ENCODE measurements at regions not wholly inside any gene's neighbourhood (a gene's known extent, or its start where the extent isn't known, plus 50 kb on each side); places are given as distances from the start of the nearest gene placed in this dataset.

DNA sequence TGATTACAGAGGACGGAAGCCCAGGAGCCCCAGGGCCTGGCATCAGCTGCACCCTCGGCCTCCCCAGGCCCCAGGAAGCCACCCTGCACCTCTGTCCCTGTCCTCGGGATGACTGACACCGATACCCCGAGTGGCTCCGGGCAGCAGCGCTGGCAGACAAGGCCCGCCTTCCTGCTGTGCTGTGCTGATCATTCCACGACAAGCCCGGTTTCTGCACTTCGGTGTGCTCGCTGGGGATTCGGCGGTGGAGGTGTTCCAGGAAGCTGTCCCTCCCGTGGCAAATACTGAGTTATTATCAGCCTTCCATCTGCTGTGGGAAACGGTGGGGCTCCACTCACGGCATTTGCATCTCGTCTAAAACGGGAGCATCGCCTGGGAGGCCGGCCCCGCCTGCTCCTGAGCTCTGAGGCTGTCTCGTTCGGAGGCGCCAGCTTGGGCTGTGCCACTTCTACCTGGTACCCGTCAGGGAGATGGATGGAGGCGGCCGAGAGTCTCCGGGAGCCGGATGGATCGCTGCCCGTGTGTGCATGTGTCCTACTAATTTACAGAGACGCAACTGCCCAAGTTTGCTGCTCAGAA lies 506.1 kb downstream of the BRD1 start:
- H3K4me1 ChIP-seq (ENCODE audit: insufficient read depth, low read length), result no peaks in the 10 kb centered on the region
- peaks cover 7 to 25% of the 10 kb centered on the region in 2 experiments; a peak in 3 of 5 replicates for H3K27me3 ChIP-seq (ENCODE audit: control insufficient read depth in 1 of 2, insufficient read depth in 2 of 2, low read length in 2 of 2)
- H2AFZ ChIP-seq (ENCODE audit: low read length), result no peak overlapping the region
- ChIA-PET CTCF (ENCODE audit: low intra/inter-chr PET ratio, low total read pairs) (no interaction called here), POLR2A (no interaction called here)
- DNase-seq (ENCODE audit: low spot score) (no peak), FAIRE-seq (no peak), ATAC-seq (no peak)
- H3K9ac ChIP-seq (ENCODE audit: insufficient read depth, low read depth, low read length), result no peak overlapping the region
- H3K9me3 ChIP-seq (ENCODE audit: low read length), result peaks cover under 1% of the 10 kb centered on the region; the same call in 1 of the 2 replicates
- no peaks in the 10 kb centered on the region for H3K79me2 ChIP-seq (ENCODE audit: insufficient read depth, low read length)
- no peak overlapping the region for H3K27ac ChIP-seq (ENCODE audit: extremely low read length, insufficient read depth, low read length)
- in situ Hi-C loops (cut with HindIII; ENCODE audit: extremely low pct_ligation_motif_present, low pct_unique_long_range_greater_than_20kb) (loop anchor here (25.0 kb wide), 1 partner anchor 759 kb away; no protein-coding TSS in a partner anchor), intact Hi-C loops (cut with micrococcal nuclease; ENCODE audit: unreplicated experiment) (no loop called here)
- BruUV-seq (replicated peaks), result no TSS peak
- no peak overlapping the region for H3K4me3 ChIP-seq (replicated peaks in 1 of 3; ENCODE audit: insufficient read depth in 1 of 3, low read depth in 2 of 3, low read length in 3 of 3)
- WGBS (ENCODE audit: low lambda C conversion rate), result 36% methylated on average over 7 of the region's 33 CpGs
- H3K36me3 ChIP-seq (replicated peaks in 1 of 2; ENCODE audit: control insufficient read depth in 1 of 2, insufficient read depth in 2 of 2, low read length in 2 of 2), result no peaks in the 10 kb centered on the region
- H4K20me1 ChIP-seq (ENCODE audit: insufficient read depth, low read length), result no peaks in the 10 kb centered on the region
- H3K4me2 ChIP-seq (ENCODE audit: low read depth, low read length), result no peak overlapping the region
- TF ChIP-seq ZBTB40 (IDR thresholded peaks at IDR 0.05) (no peak), ZBTB40 (CRISPR knock-in tag; IDR thresholded peaks at IDR 0.05) (no peak), BHLHE40 (IDR thresholded peaks at IDR 0.05; ENCODE audit: low read length) (no peak), CENPT (CRISPR knock-in tag; IDR thresholded peaks at IDR 0.05; ENCODE audit: low read depth) (no peak), GLMP (CRISPR knock-in tag; IDR thresholded peaks at IDR 0.05; ENCODE audit: borderline replicate concordance) (no peak)
- TF ChIP-seq, protein P1, sequence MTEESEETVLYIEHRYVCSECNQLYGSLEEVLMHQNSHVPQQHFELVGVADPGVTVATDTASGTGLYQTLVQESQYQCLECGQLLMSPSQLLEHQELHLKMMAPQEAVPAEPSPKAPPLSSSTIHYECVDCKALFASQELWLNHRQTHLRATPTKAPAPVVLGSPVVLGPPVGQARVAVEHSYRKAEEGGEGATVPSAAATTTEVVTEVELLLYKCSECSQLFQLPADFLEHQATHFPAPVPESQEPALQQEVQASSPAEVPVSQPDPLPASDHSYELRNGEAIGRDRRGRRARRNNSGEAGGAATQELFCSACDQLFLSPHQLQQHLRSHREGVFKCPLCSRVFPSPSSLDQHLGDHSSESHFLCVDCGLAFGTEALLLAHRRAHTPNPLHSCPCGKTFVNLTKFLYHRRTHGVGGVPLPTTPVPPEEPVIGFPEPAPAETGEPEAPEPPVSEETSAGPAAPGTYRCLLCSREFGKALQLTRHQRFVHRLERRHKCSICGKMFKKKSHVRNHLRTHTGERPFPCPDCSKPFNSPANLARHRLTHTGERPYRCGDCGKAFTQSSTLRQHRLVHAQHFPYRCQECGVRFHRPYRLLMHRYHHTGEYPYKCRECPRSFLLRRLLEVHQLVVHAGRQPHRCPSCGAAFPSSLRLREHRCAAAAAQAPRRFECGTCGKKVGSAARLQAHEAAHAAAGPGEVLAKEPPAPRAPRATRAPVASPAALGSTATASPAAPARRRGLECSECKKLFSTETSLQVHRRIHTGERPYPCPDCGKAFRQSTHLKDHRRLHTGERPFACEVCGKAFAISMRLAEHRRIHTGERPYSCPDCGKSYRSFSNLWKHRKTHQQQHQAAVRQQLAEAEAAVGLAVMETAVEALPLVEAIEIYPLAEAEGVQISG (CRISPR knock-in tag; IDR thresholded peaks at IDR 0.05), result no peak

All from HepG2 (cell line).